Right kidney (tissue), 1 donor: ENCODE measurements at regions not wholly inside any gene's neighbourhood (a gene's known extent, or its start where the extent isn't known, plus 50 kb on each side); places are given as distances from the start of the nearest gene placed in this dataset.
A peak's percentile ranks its signal among the peaks of the same experiment; 100 is the strongest.
"Not testable (repeated sequence)": the region's sequence is repeated elsewhere in the genome, so short reads cannot be mapped to it uniquely, and the experiment has no call there.

Experiments
- DNase-seq: peaks from one replicate; pipeline ENCODE4 v3.0.0-alpha.2; 2016

GRCh38 chr4:23999714-24000469, 110.0 kb upstream of the PPARGC1A start:
- no peak for DNase-seq

- DNase-seq: no peak
These were observed 103.5 kb upstream of the PPARGC1A start for GRCh38 chr4:23993373-23993772.

GRCh38 chr4:23991444-23991843, 101.6 kb upstream of the PPARGC1A start:
- no peak for DNase-seq

- no peak for DNase-seq
These were observed 96.4 kb upstream of the PPARGC1A start for GRCh38 chr4:23986270-23986669.

- DNase-seq: no peak
These were observed 91.5 kb upstream of the PPARGC1A start for GRCh38 chr4:23981328-23981727.

GRCh38 chr4:23979534-23979933, 89.7 kb upstream of the PPARGC1A start:
- no peak for DNase-seq

- DNase-seq: no peak
These were observed 88.2 kb upstream of the PPARGC1A start for GRCh38 chr4:23978002-23978401.

GRCh38 chr4:23976423-23976822, 86.6 kb upstream of the PPARGC1A start:
- DNase-seq: no peak

- DNase-seq: no peak
These were observed 83.5 kb upstream of the PPARGC1A start for GRCh38 chr4:23973308-23973855.

GRCh38 chr4:23972805-23973204, 83.0 kb upstream of the PPARGC1A start:
- DNase-seq: no peak

GRCh38 chr4:23972187-23972586, 82.3 kb upstream of the PPARGC1A start:
- no peak for DNase-seq

GRCh38 chr4:23970201-23970850, 80.5 kb upstream of the PPARGC1A start:
- DNase-seq: peak; percentile 12

- DNase-seq: no peak
These were observed 79.8 kb upstream of the PPARGC1A start for GRCh38 chr4:23969635-23970145.

GRCh38 chr4:23967281-23967680, 77.4 kb upstream of the PPARGC1A start:
- DNase-seq: no peak

- no peak for DNase-seq
These were observed 76.9 kb upstream of the PPARGC1A start for GRCh38 chr4:23966725-23967124.

- no peak for DNase-seq
These were observed 72.6 kb upstream of the PPARGC1A start for GRCh38 chr4:23962462-23962861.

GRCh38 chr4:23961395-23961794, 71.5 kb upstream of the PPARGC1A start:
- not testable (repeated sequence) for DNase-seq

- no peak for DNase-seq
These were observed 69.7 kb upstream of the PPARGC1A start for GRCh38 chr4:23959396-23960148.

- DNase-seq: no peak
These were observed 68.9 kb upstream of the PPARGC1A start for GRCh38 chr4:23958749-23959148.

GRCh38 chr4:23957465-23957864, 67.6 kb upstream of the PPARGC1A start:
- DNase-seq: no peak

GRCh38 chr4:23956601-23957364, 66.9 kb upstream of the PPARGC1A start:
- DNase-seq: no peak

GRCh38 chr4:23952258-23952657, 62.4 kb upstream of the PPARGC1A start:
- DNase-seq: no peak
